ENCODE measurements at regions not wholly inside any gene's neighbourhood (a gene's known extent, or its start where the extent isn't known, plus 50 kb on each side); places are given as distances from the start of the nearest gene placed in this dataset.

- Histone ChIP-seq H3K27me3 (no peaks in the 10 kb centered on the region), H3K4me3 (no peak overlapping the region), H3K36me3 (no peaks in the 10 kb centered on the region), H3K4me1 (no peaks in the 10 kb centered on the region), H3K27ac (no peak overlapping the region), H3K9me3 (no peaks in the 10 kb centered on the region)
- intact Hi-C loops (cut with DNase I): no loop called here
- no peak for DNase-seq (ENCODE audit: low spot score in 2 of 2)
- TF ChIP-seq, protein P1, sequence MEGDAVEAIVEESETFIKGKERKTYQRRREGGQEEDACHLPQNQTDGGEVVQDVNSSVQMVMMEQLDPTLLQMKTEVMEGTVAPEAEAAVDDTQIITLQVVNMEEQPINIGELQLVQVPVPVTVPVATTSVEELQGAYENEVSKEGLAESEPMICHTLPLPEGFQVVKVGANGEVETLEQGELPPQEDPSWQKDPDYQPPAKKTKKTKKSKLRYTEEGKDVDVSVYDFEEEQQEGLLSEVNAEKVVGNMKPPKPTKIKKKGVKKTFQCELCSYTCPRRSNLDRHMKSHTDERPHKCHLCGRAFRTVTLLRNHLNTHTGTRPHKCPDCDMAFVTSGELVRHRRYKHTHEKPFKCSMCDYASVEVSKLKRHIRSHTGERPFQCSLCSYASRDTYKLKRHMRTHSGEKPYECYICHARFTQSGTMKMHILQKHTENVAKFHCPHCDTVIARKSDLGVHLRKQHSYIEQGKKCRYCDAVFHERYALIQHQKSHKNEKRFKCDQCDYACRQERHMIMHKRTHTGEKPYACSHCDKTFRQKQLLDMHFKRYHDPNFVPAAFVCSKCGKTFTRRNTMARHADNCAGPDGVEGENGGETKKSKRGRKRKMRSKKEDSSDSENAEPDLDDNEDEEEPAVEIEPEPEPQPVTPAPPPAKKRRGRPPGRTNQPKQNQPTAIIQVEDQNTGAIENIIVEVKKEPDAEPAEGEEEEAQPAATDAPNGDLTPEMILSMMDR (IDR thresholded peaks at IDR 0.05): peak in 1 of 3 experiments; percentile 16
Measured at GRCh38 chr12:58176296-58176869, 235.0 kb downstream of the ATP23 start.

DNA sequence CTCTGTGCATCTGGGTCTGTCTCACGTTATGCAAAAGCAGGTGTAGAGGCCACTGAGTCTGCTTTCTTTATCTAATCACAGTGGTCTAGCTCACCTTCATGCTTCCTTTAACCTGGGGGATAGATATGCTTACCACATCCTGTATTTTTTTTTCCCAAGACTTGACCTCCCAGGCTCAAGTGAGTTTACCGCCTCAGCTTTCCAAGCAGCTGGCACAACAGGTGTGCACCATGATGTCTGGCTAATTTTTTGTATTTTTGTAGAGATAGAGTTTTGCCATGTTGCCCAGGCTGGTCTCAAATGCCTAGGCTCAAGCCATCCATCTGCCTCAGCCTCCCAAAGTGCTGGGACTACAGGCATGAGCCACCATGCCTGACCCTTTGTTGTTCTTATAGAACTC is 236.0 kb downstream of the ATP23 start:
- no peak overlapping the region for H3K27ac ChIP-seq
- H3K9me3 ChIP-seq: no peaks in the 10 kb centered on the region
- no peaks in the 10 kb centered on the region for H3K4me1 ChIP-seq
- no peak for DNase-seq (ENCODE audit: low spot score in 2 of 2)
- intact Hi-C loops (cut with DNase I): no loop called here
- no peaks in the 10 kb centered on the region for H3K36me3 ChIP-seq
- TF ChIP-seq, protein P1 (IDR thresholded peaks at IDR 0.05): no peak
- H3K27me3 ChIP-seq: no peaks in the 10 kb centered on the region
- no peak overlapping the region for H3K4me3 ChIP-seq

- Histone ChIP-seq H3K27me3 (no peaks in the 10 kb centered on the region), H3K36me3 (no peaks in the 10 kb centered on the region), H3K4me3 (no peak overlapping the region), H3K4me1 (no peaks in the 10 kb centered on the region), H3K9me3 (no peaks in the 10 kb centered on the region), H3K27ac (no peak overlapping the region)
- DNase-seq (ENCODE audit: low spot score in 2 of 2): no peak
- TF ChIP-seq, protein P1 (IDR thresholded peaks at IDR 0.05): no peak
- intact Hi-C loops (cut with DNase I): no loop called here
Measured at GRCh38 chr12:58184212-58184611, 242.8 kb downstream of the ATP23 start.

- no peak for DNase-seq (ENCODE audit: low spot score in 2 of 2)
- intact Hi-C loops (cut with DNase I): no loop called here
Measured at GRCh38 chr12:58186401-58186800, 245.0 kb downstream of the ATP23 start.

DNA sequence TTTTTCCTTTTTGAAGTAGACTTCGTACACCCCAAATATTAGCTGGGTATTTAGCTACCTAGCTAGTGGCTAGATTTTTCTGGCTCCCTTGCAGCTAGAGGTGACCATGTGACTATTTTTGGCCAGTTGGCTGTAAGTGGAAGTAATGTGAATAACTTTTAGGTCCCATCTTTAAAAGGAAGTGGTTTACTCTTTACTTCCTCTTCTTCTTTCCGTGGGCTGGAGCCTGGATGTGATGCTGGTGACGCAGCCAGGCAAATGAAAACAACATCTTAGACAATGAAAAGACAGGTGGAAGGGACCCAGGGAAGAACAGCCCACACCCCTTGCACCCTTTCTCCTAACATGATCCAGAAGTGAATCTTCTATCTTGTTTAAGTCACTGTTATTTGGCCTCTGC is 245.5 kb downstream of the ATP23 start:
- Histone ChIP-seq H3K4me1 (no peaks in the 10 kb centered on the region), H3K9me3 (no peaks in the 10 kb centered on the region), H3K27me3 (no peaks in the 10 kb centered on the region), H3K4me3 (no peak overlapping the region), H3K27ac (no peak overlapping the region), H3K36me3 (no peaks in the 10 kb centered on the region)
- TF ChIP-seq, protein P1 (IDR thresholded peaks at IDR 0.05): no peak
- intact Hi-C loops (cut with DNase I): no loop called here
- no peak for DNase-seq (ENCODE audit: low spot score in 2 of 2)

More at GRCh38 chr12:58186401-58186800, 245.0 kb downstream of the ATP23 start:
- H3K27ac ChIP-seq: no peak overlapping the region
- H3K4me3 ChIP-seq: no peak overlapping the region
- H3K27me3 ChIP-seq: no peaks in the 10 kb centered on the region
- H3K9me3 ChIP-seq: no peaks in the 10 kb centered on the region
- TF ChIP-seq, protein P1 (IDR thresholded peaks at IDR 0.05): no peak
- H3K36me3 ChIP-seq: no peaks in the 10 kb centered on the region
- H3K4me1 ChIP-seq: no peaks in the 10 kb centered on the region

DNA sequence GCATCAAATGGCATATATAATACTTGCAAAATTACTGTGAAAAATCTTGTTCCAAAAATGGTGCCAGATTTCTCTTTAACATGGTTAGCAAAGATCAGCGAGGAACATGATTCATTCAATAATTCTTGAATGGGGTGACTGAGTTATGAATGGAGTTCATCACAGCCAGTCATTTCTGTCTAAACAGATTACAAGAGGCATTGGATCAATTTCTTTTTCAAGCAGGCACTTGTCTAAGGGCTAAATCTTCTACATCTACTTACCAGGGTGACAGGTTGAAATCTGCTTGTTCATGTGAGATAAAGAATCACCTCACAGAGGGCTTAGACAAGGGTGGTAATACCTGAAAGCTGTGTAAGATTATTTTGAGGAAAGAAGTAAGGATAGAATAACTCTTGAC is 247.7 kb downstream of the ATP23 start:
- intact Hi-C loops (cut with DNase I): no loop called here
- Histone ChIP-seq H3K9me3 (no peaks in the 10 kb centered on the region), H3K27me3 (no peaks in the 10 kb centered on the region), H3K36me3 (no peaks in the 10 kb centered on the region), H3K4me3 (no peak overlapping the region), H3K4me1 (no peaks in the 10 kb centered on the region), H3K27ac (no peak overlapping the region)
- TF ChIP-seq, protein P1 (IDR thresholded peaks at IDR 0.05): no peak
- DNase-seq (ENCODE audit: low spot score in 2 of 2): no peak
